Fibroblast of skin of abdomen (primary cell): ENCODE measurements at regions not wholly inside any gene's neighbourhood (a gene's known extent, or its start where the extent isn't known, plus 50 kb on each side); places are given as distances from the start of the nearest gene placed in this dataset.
A peak's percentile ranks its signal among the peaks of the same experiment; 100 is the strongest.

Source experiments
- DNase-seq: peaks from one replicate; pipeline ENCODE4 v3.0.0-alpha.2; 2013

GRCh38 chr3:74413547-74414241 is 200.8 kb downstream of the CNTN3 start:
- no peak for DNase-seq

GRCh38 chr3:74410276-74410941 is 204.1 kb downstream of the CNTN3 start:
- DNase-seq, result no peak

GRCh38 chr3:74409066-74409465 is 205.4 kb downstream of the CNTN3 start:
- no peak for DNase-seq

- peak; percentile 35 for DNase-seq
Observed at GRCh38 chr3:74403307-74403706, 211.2 kb downstream of the CNTN3 start.

GRCh38 chr3:74402821-74403220 is 211.6 kb downstream of the CNTN3 start:
- no peak for DNase-seq

- no peak for DNase-seq
Observed at GRCh38 chr3:74393426-74393825, 221.0 kb downstream of the CNTN3 start.

GRCh38 chr3:74390121-74390877 is 224.2 kb downstream of the CNTN3 start:
- DNase-seq, result peak; percentile 66

GRCh38 chr3:74387111-74387735 is 227.2 kb downstream of the CNTN3 start:
- DNase-seq, result no peak

GRCh38 chr3:74384159-74384558 is 230.3 kb downstream of the CNTN3 start:
- DNase-seq, result no peak

GRCh38 chr3:74377669-74378068 is 236.8 kb downstream of the CNTN3 start:
- DNase-seq, result no peak

GRCh38 chr3:74376323-74376722 is 238.1 kb downstream of the CNTN3 start:
- DNase-seq, result peak; percentile 30

- no peak for DNase-seq
Observed at GRCh38 chr3:74375653-74376052, 238.8 kb downstream of the CNTN3 start.

- no peak for DNase-seq
Observed at GRCh38 chr3:74372743-74373142, 241.7 kb downstream of the CNTN3 start.

GRCh38 chr3:74370342-74370741 is 244.1 kb downstream of the CNTN3 start:
- no peak for DNase-seq

GRCh38 chr3:74366331-74366730 is 248.1 kb downstream of the CNTN3 start:
- DNase-seq, result no peak

GRCh38 chr3:74363346-74363745 is 251.1 kb downstream of the CNTN3 start:
- no peak for DNase-seq

GRCh38 chr3:74360406-74360805 is 254.1 kb downstream of the CNTN3 start:
- DNase-seq, result no peak

- DNase-seq, result no peak
Observed at GRCh38 chr3:74357881-74358280, 256.6 kb downstream of the CNTN3 start.

- no peak for DNase-seq
Observed at GRCh38 chr3:74353039-74353438, 261.4 kb downstream of the CNTN3 start.

GRCh38 chr3:74352166-74352565 is 262.3 kb downstream of the CNTN3 start:
- DNase-seq, result no peak

GRCh38 chr3:74351213-74351612 is 263.2 kb downstream of the CNTN3 start:
- no peak for DNase-seq

GRCh38 chr3:74349015-74349414 is 265.4 kb downstream of the CNTN3 start:
- no peak for DNase-seq

- DNase-seq, result no peak
Observed at GRCh38 chr3:74347563-74348268, 266.7 kb downstream of the CNTN3 start.
